GM18873 (cell line): ENCODE measurements at regions not wholly inside any gene's neighbourhood (a gene's known extent, or its start where the extent isn't known, plus 50 kb on each side); places are given as distances from the start of the nearest gene placed in this dataset.
"Not testable (repeated sequence)": the region's sequence is repeated elsewhere in the genome, so short reads cannot be mapped to it uniquely, and the experiment has no call there.

Experiments
- ATAC-seq: cut with Tn5 transposase; IDR thresholded peaks from one replicate; pipeline ENCODE4 v1.9.1; 2021; ENCODE audit warnings: mild to moderate bottlenecking, moderate library complexity, moderate number of reproducible peaks; ENCODE audit not compliant: unreplicated experiment, low FRiP score

- ATAC-seq = no peak
Observed at GRCh38 chr12:84508851-84509260, 403.7 kb downstream of the SLC6A15 start.

GRCh38 chr12:84507956-84508850, 404.4 kb downstream of the SLC6A15 start:
- no peak for ATAC-seq

- no peak for ATAC-seq
Observed at GRCh38 chr12:84506282-84506681, 406.3 kb downstream of the SLC6A15 start.

- peak; percentile 56 for ATAC-seq
Observed at GRCh38 chr12:84502907-84503787, 409.5 kb downstream of the SLC6A15 start.

DNA sequence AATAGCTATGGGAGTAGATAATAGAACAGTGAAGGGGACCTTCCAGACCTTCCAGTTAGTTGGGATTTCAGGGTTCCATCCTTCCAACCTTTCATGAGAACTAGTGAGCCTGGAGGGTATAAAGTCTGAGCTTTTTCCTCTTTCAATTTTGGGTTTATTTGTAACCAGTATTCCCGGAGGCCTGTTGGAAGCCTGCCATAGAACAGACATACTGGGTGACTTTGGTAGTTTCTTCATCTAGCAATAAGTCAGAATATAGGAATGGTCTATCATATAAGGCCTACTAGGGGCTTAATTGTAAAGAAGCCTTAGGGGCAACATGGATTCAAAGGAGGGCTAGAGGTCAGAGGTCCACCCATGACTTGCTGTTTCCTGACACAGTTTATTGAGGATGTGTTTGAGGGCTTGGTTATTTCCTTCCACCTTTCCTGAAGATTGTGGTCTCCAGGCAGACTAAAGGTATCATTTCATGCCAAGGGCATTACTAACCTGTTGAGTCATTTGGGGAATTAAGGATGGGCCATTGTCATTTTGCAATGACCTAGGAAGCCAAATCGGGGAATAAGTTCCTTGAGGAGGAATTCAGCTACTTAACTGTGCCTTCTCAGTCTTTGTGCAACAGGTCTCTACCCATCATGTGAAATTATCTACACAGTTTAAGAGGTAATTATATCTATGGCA, 410.3 kb downstream of the SLC6A15 start:
- no peak for ATAC-seq

DNA sequence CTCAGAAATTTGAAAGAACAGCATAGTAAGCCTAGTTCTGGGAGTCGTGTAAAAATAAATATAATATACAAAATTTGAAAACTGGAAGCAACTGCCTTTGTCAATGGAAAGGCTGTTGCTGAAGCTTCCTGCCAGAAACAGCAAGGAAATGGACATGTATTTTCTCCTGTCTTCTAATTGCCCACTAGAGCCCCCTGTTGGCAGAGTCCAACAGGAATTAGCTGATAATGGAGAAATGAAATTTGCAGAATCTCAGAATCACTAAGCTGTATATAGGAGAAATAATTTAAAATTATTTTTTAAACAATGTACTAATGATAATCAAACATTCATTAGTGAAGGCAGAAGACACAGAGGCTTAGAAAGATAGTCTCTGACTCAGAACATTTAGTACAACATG, 414.8 kb downstream of the SLC6A15 start:
- ATAC-seq = no peak

DNA sequence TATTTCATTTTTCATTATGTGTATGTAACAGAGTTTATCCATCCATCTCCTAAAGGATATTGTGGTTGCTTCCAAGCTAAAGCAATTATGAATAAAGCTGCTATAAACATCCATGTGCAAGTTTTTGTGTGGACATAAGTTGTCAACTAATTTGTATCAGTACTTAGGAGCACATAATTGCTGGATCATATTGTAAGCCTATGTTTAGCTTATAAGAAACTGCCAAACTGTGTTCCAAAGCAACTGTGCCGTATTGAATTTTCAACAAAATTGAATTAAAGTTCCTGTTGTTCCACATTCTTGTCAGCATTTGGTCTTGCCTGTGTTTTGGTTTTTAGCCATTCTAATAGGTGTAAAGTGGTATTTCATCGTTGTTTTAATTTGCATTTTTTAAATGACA, 416.9 kb downstream of the SLC6A15 start:
- no peak for ATAC-seq

- ATAC-seq = no peak
Observed at GRCh38 chr12:84492351-84492883, 420.2 kb downstream of the SLC6A15 start.

- no peak for ATAC-seq
Observed at GRCh38 chr12:84484798-84485197, 427.8 kb downstream of the SLC6A15 start.

DNA sequence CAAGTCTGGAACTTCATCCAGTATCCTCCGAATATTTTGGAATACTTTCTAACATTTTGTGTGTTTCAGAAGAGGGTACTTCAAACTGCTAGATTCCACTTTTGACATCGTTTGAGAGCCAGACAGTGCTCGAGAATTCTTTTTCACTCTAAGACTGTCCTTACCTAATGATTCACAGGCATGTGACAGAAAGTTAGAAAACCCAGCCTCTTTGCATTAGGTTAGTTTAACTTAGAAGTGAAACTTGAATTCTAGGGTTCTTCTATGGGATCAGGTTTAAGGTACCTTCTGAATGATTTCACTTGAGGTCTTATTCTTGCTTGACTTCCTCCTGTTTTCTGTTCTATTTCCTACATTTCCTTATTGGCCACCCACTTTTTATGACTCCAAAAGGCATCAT, 431.8 kb downstream of the SLC6A15 start:
- ATAC-seq = no peak

DNA sequence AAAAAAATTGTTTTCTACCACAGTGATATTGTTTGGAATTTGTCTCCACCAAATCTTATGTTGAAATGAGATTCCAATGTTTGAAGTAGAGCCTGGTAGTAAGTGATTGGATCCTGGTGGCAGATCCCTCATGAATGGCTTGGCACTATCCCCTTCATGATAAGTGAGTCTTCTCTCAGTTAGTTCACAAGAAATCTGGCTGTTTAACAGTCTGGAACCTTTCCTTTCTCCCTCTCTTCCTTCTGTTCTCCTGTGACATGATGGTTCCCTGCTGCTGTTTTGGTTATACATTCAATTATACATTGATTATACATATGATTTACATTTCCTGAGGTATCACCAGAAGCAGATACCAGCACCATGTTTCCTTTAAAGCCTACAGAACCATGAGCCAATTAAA, 442.2 kb downstream of the SLC6A15 start:
- ATAC-seq = no peak

GRCh38 chr12:84464616-84465015, 448.0 kb downstream of the SLC6A15 start:
- ATAC-seq = no peak

- no peak for ATAC-seq
Observed at GRCh38 chr12:84463741-84464495, 448.7 kb downstream of the SLC6A15 start.

DNA sequence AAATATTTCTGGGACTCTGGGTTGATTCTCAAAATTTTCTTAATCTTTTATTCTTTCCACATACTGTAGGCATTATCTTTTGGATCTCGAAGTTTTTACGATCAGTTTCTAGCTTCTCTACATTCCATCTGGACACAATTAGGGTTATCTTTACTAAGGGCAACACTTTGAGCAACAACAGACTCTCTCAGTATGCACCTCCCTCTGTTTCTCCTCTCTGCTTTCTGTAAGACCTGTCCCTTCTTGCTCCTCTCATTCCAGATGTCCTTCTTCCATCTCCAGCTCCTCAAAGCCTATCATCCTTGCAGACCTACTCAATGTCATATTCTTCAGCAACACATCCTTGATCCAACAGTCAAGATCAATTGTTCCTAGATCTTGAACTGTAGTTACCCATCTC, 457.0 kb downstream of the SLC6A15 start:
- no peak for ATAC-seq

GRCh38 chr12:84446478-84446877, 466.1 kb downstream of the SLC6A15 start:
- not testable (repeated sequence) for ATAC-seq

GRCh38 chr12:84436134-84436533, 476.5 kb downstream of the SLC6A15 start:
- ATAC-seq = no peak

GRCh38 chr12:84435682-84436081, 476.9 kb downstream of the SLC6A15 start:
- no peak for ATAC-seq

DNA sequence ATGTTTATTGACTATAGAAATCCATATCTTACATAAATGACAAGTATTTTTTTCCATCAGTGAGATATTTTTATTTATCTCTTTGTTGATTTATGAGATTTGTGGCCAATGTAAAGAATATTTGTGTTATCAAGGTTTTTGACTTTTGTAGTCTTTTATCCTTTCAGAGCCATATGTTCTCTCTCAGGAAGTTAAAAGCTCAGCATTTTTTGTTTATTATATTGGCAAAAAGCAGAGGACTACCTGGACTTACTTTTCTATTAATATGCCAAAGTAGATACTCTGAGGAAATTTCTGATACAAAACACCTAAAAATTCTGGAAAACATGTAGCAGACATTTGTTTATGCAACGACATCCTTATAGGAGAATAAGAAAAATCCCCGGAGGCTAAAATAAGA, 490.3 kb downstream of the SLC6A15 start:
- ATAC-seq = no peak

DNA sequence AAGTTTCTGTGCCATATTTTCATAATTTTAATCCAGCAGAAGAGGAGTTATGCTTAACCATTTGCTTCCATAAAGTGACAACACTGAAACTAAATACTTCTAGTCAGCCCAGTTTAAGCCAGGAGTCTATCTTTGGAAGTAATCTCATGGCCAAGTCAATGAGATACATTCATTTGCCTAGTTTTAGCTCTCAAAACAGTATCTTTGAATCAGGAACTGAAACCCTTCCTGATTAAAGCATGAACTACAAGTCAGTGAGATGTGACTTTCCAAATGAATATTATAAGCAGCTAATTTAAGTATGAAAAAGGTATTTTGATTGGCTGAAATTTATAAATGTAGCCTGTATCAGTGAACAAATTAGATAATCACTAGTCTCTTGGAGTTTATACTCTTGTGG, 491.5 kb downstream of the SLC6A15 start:
- ATAC-seq = no peak

- ATAC-seq = no peak
Observed at GRCh38 chr12:84416626-84417025, 496.0 kb downstream of the SLC6A15 start.
